Large intestine (tissue), 3 donors: ENCODE measurements at regions not wholly inside any gene's neighbourhood (a gene's known extent, or its start where the extent isn't known, plus 50 kb on each side); places are given as distances from the start of the nearest gene placed in this dataset.

Source experiments
- DNase-seq, 2 donors: peaks; one replicate each; pipeline versions ENCODE4 v3.0.0 to v3.0.0-alpha.2; 2013
- H3K27ac ChIP-seq: one replicate; pipeline ENCODE4 v1.5.1; 2013; ENCODE audit warnings: low read length
- H3K27me3 ChIP-seq: 2 replicates; pipeline ENCODE4 v1.6.1; 2013; ENCODE audit warnings: low read length; ENCODE audit not compliant: control insufficient read depth, insufficient read depth
- H3K36me3 ChIP-seq: 2 replicates; pipeline ENCODE4 v1.6.1; 2013; ENCODE audit warnings: low read length; ENCODE audit not compliant: control insufficient read depth, insufficient read depth
- H3K4me1 ChIP-seq: one replicate; pipeline ENCODE4 v1.6.1; 2013; ENCODE audit warnings: low read length; ENCODE audit not compliant: control insufficient read depth, insufficient read depth
- H3K4me3 ChIP-seq: one replicate; pipeline ENCODE4 v1.5.1; 2013; ENCODE audit warnings: low read length
- H3K9me3 ChIP-seq: one replicate; pipeline ENCODE4 v1.6.1; 2013; ENCODE audit warnings: mild to moderate bottlenecking, low read depth, low read length, moderate library complexity; ENCODE audit not compliant: control insufficient read depth
- WGBS: methylation state at CpG from one replicate; pipeline ENCODE4 v1.1.5; 2013; ENCODE audit warnings: low lambda C conversion rate; ENCODE audit not compliant: insufficient coverage; 5-methylcytosine and 5-hydroxymethylcytosine counted together

- WGBS, result 80% methylated on average over 1 of the region's 5 CpGs
- H3K27ac ChIP-seq, result no peak overlapping the region
- no peaks in the 10 kb centered on the region for H3K36me3 ChIP-seq
- H3K4me1 ChIP-seq, result no peaks in the 10 kb centered on the region
- H3K4me3 ChIP-seq, result no peak overlapping the region
- no peaks in the 10 kb centered on the region for H3K27me3 ChIP-seq
- H3K9me3 ChIP-seq, result no peaks in the 10 kb centered on the region
- no peak for DNase-seq
Observed at GRCh38 chr1:219542828-219543518, 69.9 kb downstream of the ZC3H11B start.

GRCh38 chr1:219541946-219542345 is 71.0 kb downstream of the ZC3H11B start:
- no peaks in the 10 kb centered on the region for H3K9me3 ChIP-seq
- H3K4me3 ChIP-seq, result no peak overlapping the region
- no peak overlapping the region for H3K27ac ChIP-seq
- no peaks in the 10 kb centered on the region for H3K36me3 ChIP-seq
- no peaks in the 10 kb centered on the region for H3K27me3 ChIP-seq
- no peak for DNase-seq
- no peaks in the 10 kb centered on the region for H3K4me1 ChIP-seq

- WGBS, result 95% methylated on average over 3 of the region's 3 CpGs
Observed at GRCh38 chr1:219539645-219540254, 73.2 kb downstream of the ZC3H11B start.

DNA sequence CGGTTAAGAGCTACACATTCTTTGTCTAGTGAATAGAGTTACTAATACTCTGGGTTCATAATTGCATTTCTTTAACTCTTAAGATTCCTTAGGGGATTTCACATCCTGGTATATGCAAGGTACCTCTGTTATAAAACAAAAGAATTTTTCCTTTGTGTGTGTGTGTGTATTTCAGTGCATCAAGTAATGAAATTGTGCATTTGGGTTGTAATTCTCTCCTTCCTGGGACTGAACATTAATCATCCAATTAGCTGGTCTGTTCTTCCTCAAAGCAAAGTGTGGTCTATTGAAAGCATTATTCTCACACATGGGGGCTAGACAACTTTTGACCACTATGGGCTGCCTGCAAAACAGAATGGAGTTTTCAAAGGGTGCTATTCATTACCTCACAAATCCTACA is 74.0 kb downstream of the ZC3H11B start:
- Histone ChIP-seq H3K27ac (no peak overlapping the region), H3K9me3 (no peaks in the 10 kb centered on the region), H3K36me3 (no peaks in the 10 kb centered on the region), H3K4me3 (no peak overlapping the region), H3K4me1 (no peaks in the 10 kb centered on the region), H3K27me3 (no peaks in the 10 kb centered on the region)
- WGBS, result no CpG with 5 or more reads among the region's 1 CpG
- DNase-seq, result no peak

More at GRCh38 chr1:219539645-219540254, 73.2 kb downstream of the ZC3H11B start:
- Histone ChIP-seq H3K27me3 (no peaks in the 10 kb centered on the region), H3K9me3 (no peaks in the 10 kb centered on the region), H3K4me3 (no peak overlapping the region), H3K4me1 (no peaks in the 10 kb centered on the region), H3K27ac (no peak overlapping the region), H3K36me3 (no peaks in the 10 kb centered on the region)
- no peak for DNase-seq

GRCh38 chr1:219537223-219537631 is 75.7 kb downstream of the ZC3H11B start:
- no peaks in the 10 kb centered on the region for H3K4me1 ChIP-seq
- no peaks in the 10 kb centered on the region for H3K27me3 ChIP-seq
- no peak overlapping the region for H3K27ac ChIP-seq
- H3K4me3 ChIP-seq, result no peak overlapping the region
- DNase-seq, result no peak
- no CpG with 5 or more reads among the region's 2 CpGs for WGBS
- H3K36me3 ChIP-seq, result no peaks in the 10 kb centered on the region
- H3K9me3 ChIP-seq, result no peaks in the 10 kb centered on the region

DNA sequence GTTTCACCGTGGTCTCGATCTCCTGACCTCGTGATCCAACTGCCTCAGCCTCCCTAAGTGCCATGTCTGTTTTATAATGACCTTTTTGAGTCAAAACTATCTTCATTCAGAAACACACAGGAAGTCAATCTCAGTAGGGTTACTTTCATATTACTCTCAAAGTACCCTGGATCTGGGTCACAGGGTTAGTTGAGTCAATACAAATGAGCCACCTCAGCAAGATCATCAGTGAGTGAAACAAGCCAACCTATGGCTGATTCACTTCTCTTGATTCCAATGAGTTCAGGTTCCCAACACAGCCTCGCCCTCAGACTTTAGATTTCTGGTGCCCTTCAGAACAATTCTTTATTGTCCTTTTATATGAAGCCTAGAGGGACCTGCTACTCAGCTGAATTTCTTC is 76.9 kb downstream of the ZC3H11B start:
- DNase-seq, result no peak
- H3K4me3 ChIP-seq, result no peak overlapping the region
- WGBS, result 80% methylated on average over 3 of the region's 4 CpGs
- H3K27ac ChIP-seq, result no peak overlapping the region
- no peaks in the 10 kb centered on the region for H3K36me3 ChIP-seq
- H3K27me3 ChIP-seq, result no peaks in the 10 kb centered on the region
- H3K4me1 ChIP-seq, result no peaks in the 10 kb centered on the region
- no peaks in the 10 kb centered on the region for H3K9me3 ChIP-seq

- H3K27ac ChIP-seq, result no peak overlapping the region
- no peaks in the 10 kb centered on the region for H3K36me3 ChIP-seq
- H3K27me3 ChIP-seq, result no peaks in the 10 kb centered on the region
- H3K4me1 ChIP-seq, result no peaks in the 10 kb centered on the region
- WGBS, result no CpG with 5 or more reads among the region's 1 CpG
- H3K9me3 ChIP-seq, result no peaks in the 10 kb centered on the region
- DNase-seq, result no peak
- H3K4me3 ChIP-seq, result no peak overlapping the region
Observed at GRCh38 chr1:219534991-219535390, 77.9 kb downstream of the ZC3H11B start.

GRCh38 chr1:219533280-219533679 is 79.6 kb downstream of the ZC3H11B start:
- WGBS, result no CpG with 5 or more reads among the region's 1 CpG
- Histone ChIP-seq H3K27me3 (no peaks in the 10 kb centered on the region), H3K36me3 (no peaks in the 10 kb centered on the region), H3K4me3 (no peak overlapping the region), H3K27ac (no peak overlapping the region), H3K9me3 (no peaks in the 10 kb centered on the region), H3K4me1 (no peaks in the 10 kb centered on the region)
- no peak for DNase-seq

DNA sequence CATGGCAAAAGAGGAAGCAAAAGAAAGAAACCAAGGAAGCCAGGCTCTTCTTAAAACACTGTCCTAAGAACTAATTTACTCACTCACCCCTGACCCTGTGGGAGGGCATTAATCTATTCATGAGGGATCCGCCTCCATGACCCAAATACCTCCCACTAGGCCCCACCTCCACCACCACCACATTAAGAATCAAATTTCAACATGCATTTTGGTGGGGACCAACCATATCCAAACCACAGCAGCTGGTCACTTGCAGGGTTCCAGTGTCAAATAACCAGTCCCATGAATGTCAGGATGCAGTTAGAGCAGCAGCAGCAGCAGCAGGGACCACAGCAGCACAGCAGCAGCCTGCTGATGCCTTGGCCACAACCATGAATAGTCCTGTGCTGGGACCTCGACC is 83.8 kb downstream of the ZC3H11B start:
- Histone ChIP-seq H3K4me1 (no peaks in the 10 kb centered on the region), H3K27me3 (no peaks in the 10 kb centered on the region), H3K9me3 (no peaks in the 10 kb centered on the region), H3K27ac (no peak overlapping the region), H3K4me3 (no peak overlapping the region), H3K36me3 (no peaks in the 10 kb centered on the region)
- no peak for DNase-seq
- no CpG with 5 or more reads among the region's 2 CpGs for WGBS

DNA sequence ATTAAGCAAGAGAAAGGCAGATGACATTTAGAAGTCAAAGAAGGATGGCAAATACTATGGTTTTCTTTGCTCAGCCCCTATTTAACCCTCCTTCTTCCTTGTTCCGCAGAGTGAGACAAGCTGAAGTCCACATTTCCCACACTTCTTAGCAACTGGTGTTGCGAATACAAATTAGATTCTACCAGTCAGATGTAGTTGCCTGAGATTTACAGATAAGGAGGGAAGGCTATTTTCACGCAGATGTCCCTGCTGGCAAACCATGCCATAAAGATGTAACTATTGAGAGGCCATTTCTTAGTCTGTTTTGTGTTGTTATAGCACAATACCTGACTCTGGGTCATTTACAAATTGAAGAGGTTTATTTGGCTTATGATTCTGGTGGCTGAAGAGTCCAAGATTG is 84.3 kb downstream of the ZC3H11B start:
- H3K27ac ChIP-seq, result no peak overlapping the region
- no peak for DNase-seq
- 60% methylated on average over 1 of the region's 3 CpGs for WGBS
- no peaks in the 10 kb centered on the region for H3K9me3 ChIP-seq
- H3K27me3 ChIP-seq, result no peaks in the 10 kb centered on the region
- no peaks in the 10 kb centered on the region for H3K4me1 ChIP-seq
- H3K4me3 ChIP-seq, result no peak overlapping the region
- no peaks in the 10 kb centered on the region for H3K36me3 ChIP-seq

GRCh38 chr1:219527994-219528393 is 84.9 kb downstream of the ZC3H11B start:
- Histone ChIP-seq H3K4me3 (no peak overlapping the region), H3K4me1 (no peaks in the 10 kb centered on the region), H3K9me3 (no peaks in the 10 kb centered on the region), H3K27me3 (no peaks in the 10 kb centered on the region), H3K36me3 (no peaks in the 10 kb centered on the region), H3K27ac (no peak overlapping the region)
- DNase-seq, result no peak
- WGBS, result no CpG with 5 or more reads among the region's 3 CpGs
